Dedifferentiated amniotic fluid mesenchymal stem cell (primary cell): ENCODE measurements at regions not wholly inside any gene's neighbourhood (a gene's known extent, or its start where the extent isn't known, plus 50 kb on each side); places are given as distances from the start of the nearest gene placed in this dataset.

Source experiments
- DNase-seq: peaks from one replicate; pipeline ENCODE4 v3.0.0-alpha.2; 2016; ENCODE audit errors: extremely low spot score

GRCh38 chr6:139485185-139485584, 110.7 kb upstream of the CITED2 start:
- no peak for DNase-seq

- no peak for DNase-seq
Measured at GRCh38 chr6:139483079-139483478, 108.6 kb upstream of the CITED2 start.

- no peak for DNase-seq
Measured at GRCh38 chr6:139482287-139482686, 107.8 kb upstream of the CITED2 start.

- DNase-seq = no peak
Measured at GRCh38 chr6:139480356-139481165, 106.1 kb upstream of the CITED2 start.

GRCh38 chr6:139479433-139480222, 105.2 kb upstream of the CITED2 start:
- DNase-seq = no peak

- no peak for DNase-seq
Measured at GRCh38 chr6:139475646-139476045, 101.2 kb upstream of the CITED2 start.

GRCh38 chr6:139475241-139475640, 100.8 kb upstream of the CITED2 start:
- no peak for DNase-seq

GRCh38 chr6:139474145-139475108, 100.0 kb upstream of the CITED2 start:
- DNase-seq = no peak

GRCh38 chr6:139473731-139474130, 99.3 kb upstream of the CITED2 start:
- no peak for DNase-seq

GRCh38 chr6:139473231-139473701, 98.8 kb upstream of the CITED2 start:
- no peak for DNase-seq

- DNase-seq = no peak
Measured at GRCh38 chr6:139472351-139473015, 98.0 kb upstream of the CITED2 start.

GRCh38 chr6:139470997-139471396, 96.5 kb upstream of the CITED2 start:
- DNase-seq = no peak

GRCh38 chr6:139468178-139468819, 93.9 kb upstream of the CITED2 start:
- no peak for DNase-seq

- no peak for DNase-seq
Measured at GRCh38 chr6:139457476-139457875, 83.0 kb upstream of the CITED2 start.

GRCh38 chr6:139452148-139452876, 77.9 kb upstream of the CITED2 start:
- no peak for DNase-seq

- DNase-seq = peak; percentile 28
Measured at GRCh38 chr6:139449611-139450000, 75.2 kb upstream of the CITED2 start.

- no peak for DNase-seq
Measured at GRCh38 chr6:139448998-139449610, 74.7 kb upstream of the CITED2 start.

- DNase-seq = no peak
Measured at GRCh38 chr6:139448051-139448649, 73.7 kb upstream of the CITED2 start.

GRCh38 chr6:139447656-139447975, 73.2 kb upstream of the CITED2 start:
- DNase-seq = no peak
